Pancreas (tissue), 10 donors: ENCODE measurements at regions not wholly inside any gene's neighbourhood (a gene's known extent, or its start where the extent isn't known, plus 50 kb on each side); places are given as distances from the start of the nearest gene placed in this dataset.

ENCODE experiments used
- ATAC-seq, 4 donors: fragments of 200-7000 bp; cut with Tn5 transposase; one replicate each; pipeline versions ENCODE4 v1.8.0 to v1.9.1; 2020; ENCODE audit warnings: mild to moderate bottlenecking in 4 of 4, moderate library complexity in 4 of 4
- DNase-seq, 6 donors: peaks; one replicate each; pipeline ENCODE4 v3.0.0-alpha.2; 2020
- FAIRE-seq: peaks from 2 replicates; lab custom pipeline; 2012; peaks lifted over from hg19 to GRCh38; lab: Jason Lieb, UNC
- H3K27ac ChIP-seq, 4 donors: fragments of 200-600 bp; sonication (generic); 1 replicate in 3 of 4; 2 replicates in 1 of 4; pipeline versions ENCODE4 v1.5.0 to v1.8.0; 2020
- H3K27me3 ChIP-seq, 4 donors: fragments of 200-600 bp; one replicate each; pipeline ENCODE4 v1.8.0; 2021
- H3K36me3 ChIP-seq, 3 donors: fragments of 200-600 bp; sonication (generic) in 1 of 3; one replicate each; pipeline versions ENCODE4 v1.5.0 to v1.8.0; 2020 to 2021
- H3K4me1 ChIP-seq, 3 donors: fragments of 200-600 bp; one replicate each; pipeline ENCODE4 v1.8.0; 2021
- H3K4me3 ChIP-seq, 4 donors: fragments of 200-600 bp; sonication (generic) in 2 of 4; one replicate each; pipeline versions ENCODE4 v1.5.0 to v1.8.0; 2020 to 2021
- H3K9me3 ChIP-seq, 4 donors: fragments of 200-600 bp; one replicate each; pipeline ENCODE4 v1.8.0; 2021
- WGBS, 2 donors: extraction: QIAGEN DNeasy Blood & Tissue Kit; methylation state at CpG; one replicate each; pipeline ENCODE4 v1.1.7; 2013; 5-methylcytosine and 5-hydroxymethylcytosine counted together
- intact Hi-C, 3 donors: fragments of 100-400 bp; cut with DNase I; formaldehyde crosslinking; loops; one replicate each; pipeline versions ENCODE4 v1.11.1 to v1.14.2; 2022
- TF ChIP-seq, protein P1 (sequence below), 4 donors: fragments of 200-600 bp; sonication (generic) in 3 of 4; IDR thresholded peaks; one replicate each; pipeline versions ENCODE4 v1.5.0 to v1.8.0; 2021; ENCODE audit warnings: antibody characterized with exemption in 4 of 4
- donor health status: healthy with polysubstance abuse.
- donor health status: DM: no; HTN: no; CAD: no; lungs with moderate emphysema.
- donor health status: DM: no; HTN: no; CAD: no.
- donor health status: control.
- donor health status: control.
- donor health status: Bipolar disorder and iron deficiency.
- donor health status: DM: yes; HTN: yes; CAD: no.
- donor health status: DM: no; HTN: no; CAD: no.
- donor health status: DM: no; HTN: no; CAD: no.
- donor health status: DM: yes; HTN: yes; CAD: no.

DNA sequence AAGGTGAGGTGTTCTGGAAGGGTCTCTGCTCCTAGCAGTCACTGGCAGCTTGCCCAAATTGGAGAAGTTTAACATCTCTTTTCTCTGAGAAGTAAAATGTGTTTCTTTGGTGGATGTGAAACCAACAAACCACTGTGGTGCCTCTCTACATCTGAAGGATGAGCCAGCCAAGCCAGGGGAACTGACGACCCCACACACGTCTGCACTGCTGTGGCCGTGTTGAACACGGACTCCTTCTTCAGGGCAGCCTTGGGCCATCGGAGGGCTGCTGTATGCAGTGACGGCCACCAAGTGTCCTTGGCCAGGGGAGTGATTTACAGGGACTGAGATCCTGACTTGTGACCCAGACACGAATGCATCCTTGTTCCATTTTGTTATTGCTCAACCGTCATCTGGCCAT, 207.8 kb downstream of the ACKR3 start:
- Histone ChIP-seq H3K4me1 (peaks cover 0 to 7% (median 0%) of the 10 kb centered on the region in 3 donors), H3K36me3 (no peaks in the 10 kb centered on the region), H3K4me3 (no peak overlapping the region), H3K27me3 (no peaks in the 10 kb centered on the region), H3K27ac (no peak overlapping the region), H3K9me3 (no peaks in the 10 kb centered on the region)
- DNase-seq (no peak), ATAC-seq (no peak), FAIRE-seq (no peak)
- intact Hi-C loops = no loop called here
- 76 to 81% methylated on average over 8 of the region's 8 CpGs for WGBS, 2 donors
- TF ChIP-seq, protein P1, sequence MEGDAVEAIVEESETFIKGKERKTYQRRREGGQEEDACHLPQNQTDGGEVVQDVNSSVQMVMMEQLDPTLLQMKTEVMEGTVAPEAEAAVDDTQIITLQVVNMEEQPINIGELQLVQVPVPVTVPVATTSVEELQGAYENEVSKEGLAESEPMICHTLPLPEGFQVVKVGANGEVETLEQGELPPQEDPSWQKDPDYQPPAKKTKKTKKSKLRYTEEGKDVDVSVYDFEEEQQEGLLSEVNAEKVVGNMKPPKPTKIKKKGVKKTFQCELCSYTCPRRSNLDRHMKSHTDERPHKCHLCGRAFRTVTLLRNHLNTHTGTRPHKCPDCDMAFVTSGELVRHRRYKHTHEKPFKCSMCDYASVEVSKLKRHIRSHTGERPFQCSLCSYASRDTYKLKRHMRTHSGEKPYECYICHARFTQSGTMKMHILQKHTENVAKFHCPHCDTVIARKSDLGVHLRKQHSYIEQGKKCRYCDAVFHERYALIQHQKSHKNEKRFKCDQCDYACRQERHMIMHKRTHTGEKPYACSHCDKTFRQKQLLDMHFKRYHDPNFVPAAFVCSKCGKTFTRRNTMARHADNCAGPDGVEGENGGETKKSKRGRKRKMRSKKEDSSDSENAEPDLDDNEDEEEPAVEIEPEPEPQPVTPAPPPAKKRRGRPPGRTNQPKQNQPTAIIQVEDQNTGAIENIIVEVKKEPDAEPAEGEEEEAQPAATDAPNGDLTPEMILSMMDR (IDR thresholded peaks at IDR 0.05) = no peak

DNA sequence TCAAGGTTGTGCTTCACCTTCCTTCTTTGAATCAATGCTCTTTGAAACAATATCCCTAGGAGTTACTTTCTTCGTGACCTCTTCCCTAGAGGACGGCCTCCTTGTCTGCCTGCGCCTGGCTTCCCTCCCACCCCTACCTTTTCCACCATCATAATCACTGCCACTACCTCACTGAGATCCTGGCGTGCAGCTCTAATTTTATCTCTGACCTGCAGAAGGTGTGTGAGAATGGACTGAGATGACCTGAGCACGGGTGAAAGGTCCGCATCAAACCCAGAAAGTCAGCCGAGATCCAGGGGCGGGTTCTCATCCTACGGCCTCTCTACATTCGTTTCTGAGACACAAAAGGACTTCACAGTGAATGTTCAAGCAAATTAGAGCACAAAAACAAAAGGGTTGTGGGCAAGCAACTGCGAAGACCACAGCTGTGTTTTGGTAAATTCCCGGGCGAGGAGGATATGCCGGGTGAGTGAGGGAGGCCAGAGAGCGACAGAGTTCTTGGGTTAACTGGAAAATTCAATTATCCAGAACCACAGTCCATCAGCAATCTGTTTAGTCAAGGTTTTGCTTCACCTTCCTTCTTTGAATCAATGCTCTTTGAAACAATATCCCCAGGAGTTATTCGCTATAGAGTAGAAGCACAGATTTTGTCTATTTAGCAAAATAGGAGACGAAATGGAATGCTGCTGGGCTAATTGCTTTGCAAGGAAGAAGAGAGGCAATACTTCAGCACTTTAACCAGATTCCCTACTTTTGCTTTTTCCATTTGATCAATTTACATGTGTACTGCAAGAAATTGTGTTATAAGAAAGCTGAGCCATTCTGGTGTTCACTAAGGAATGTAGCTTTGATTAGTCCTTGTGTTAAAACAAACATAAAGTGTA, 212.6 kb downstream of the ACKR3 start:
- Histone ChIP-seq H3K27me3 (no peaks in the 10 kb centered on the region), H3K27ac (no peak overlapping the region), H3K4me1 (peaks cover 0 to 2% (median 0%) of the 10 kb centered on the region in 3 donors), H3K4me3 (no peak overlapping the region), H3K9me3 (no peaks in the 10 kb centered on the region), H3K36me3 (no peaks in the 10 kb centered on the region)
- TF ChIP-seq, protein P1 (IDR thresholded peaks at IDR 0.05) = no peak
- 88 to 89% methylated on average over 17 of the region's 17 CpGs for WGBS, 2 donors
- no peak for ATAC-seq
- FAIRE-seq = no peak
- no peak for DNase-seq
- intact Hi-C loops = no loop called here

- FAIRE-seq (no peak), ATAC-seq (peak in 3 of 4 donors; percentile 25 to 63 (median 54)), DNase-seq (no peak)
- no peak overlapping the region for H3K27ac ChIP-seq
- H3K4me1 ChIP-seq = no peaks in the 10 kb centered on the region
- no peaks in the 10 kb centered on the region for H3K27me3 ChIP-seq
- no peak overlapping the region for H3K4me3 ChIP-seq
- 52 to 75% methylated on average over 5 of the region's 5 CpGs for WGBS, 2 donors
- intact Hi-C loops = no loop called here
- H3K9me3 ChIP-seq = no peaks in the 10 kb centered on the region
- H3K36me3 ChIP-seq = no peaks in the 10 kb centered on the region
- TF ChIP-seq, protein P1 (IDR thresholded peaks at IDR 0.05) = no peak
Measured at GRCh38 chr2:236782938-236783337, 213.3 kb downstream of the ACKR3 start.

GRCh38 chr2:236783417-236784020, 213.9 kb downstream of the ACKR3 start:
- intact Hi-C loops = no loop called here
- FAIRE-seq = no peak
- ATAC-seq = no peak

More at GRCh38 chr2:236783417-236784020, 213.9 kb downstream of the ACKR3 start:
- Histone ChIP-seq H3K9me3 (no peaks in the 10 kb centered on the region), H3K4me3 (no peak overlapping the region), H3K27ac (no peak overlapping the region), H3K27me3 (no peaks in the 10 kb centered on the region), H3K36me3 (no peaks in the 10 kb centered on the region), H3K4me1 (no peaks in the 10 kb centered on the region)
- WGBS, 2 donors = 79 to 87% methylated on average over 6 of the region's 6 CpGs
- TF ChIP-seq, protein P1 (IDR thresholded peaks at IDR 0.05) = no peak
- no peak for DNase-seq
